ENCODE measurements at regions not wholly inside any gene's neighbourhood (a gene's known extent, or its start where the extent isn't known, plus 50 kb on each side); places are given as distances from the start of the nearest gene placed in this dataset.
A peak's percentile ranks its signal among the peaks of the same experiment; 100 is the strongest.

DNA sequence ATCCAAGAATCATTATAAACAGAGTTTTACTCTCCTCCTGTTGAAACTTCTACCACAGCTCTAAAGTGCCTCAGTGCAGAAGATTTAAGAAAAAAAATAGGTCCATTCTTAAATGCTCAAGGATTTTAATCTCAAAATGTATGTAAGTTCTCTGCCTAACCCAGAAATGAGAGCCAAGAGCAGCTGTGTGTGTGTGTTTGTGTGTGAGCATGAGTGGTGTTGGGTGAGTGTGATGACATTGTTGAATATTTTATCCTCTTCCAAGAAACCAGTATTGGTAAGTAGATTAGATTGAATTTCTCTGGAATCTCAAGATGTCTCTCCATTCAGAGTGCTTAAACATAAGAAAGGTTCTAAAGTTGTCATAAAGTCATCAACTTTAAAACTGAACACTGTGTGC is 363.6 kb upstream of the NFE2L3 start:
- Histone ChIP-seq H3K27me3 (no peaks in the 10 kb centered on the region), H3K4me3 (no peak overlapping the region), H3K27ac (peak overlapping the region in 1 of 2 donors; percentile 77), H3K9me3 (no peaks in the 10 kb centered on the region), H3K36me3 (ENCODE audit: low read depth, missing control alignments) (no peaks in the 10 kb centered on the region), H3K4me1 (peaks cover 22% of the 10 kb centered on the region)
- intact Hi-C loops (cut with DNase I; ENCODE audit: low total_unique reads): no loop called here
- no peak for TF ChIP-seq POLR2A (IDR thresholded peaks at IDR 0.05)
- TF ChIP-seq, protein P1, sequence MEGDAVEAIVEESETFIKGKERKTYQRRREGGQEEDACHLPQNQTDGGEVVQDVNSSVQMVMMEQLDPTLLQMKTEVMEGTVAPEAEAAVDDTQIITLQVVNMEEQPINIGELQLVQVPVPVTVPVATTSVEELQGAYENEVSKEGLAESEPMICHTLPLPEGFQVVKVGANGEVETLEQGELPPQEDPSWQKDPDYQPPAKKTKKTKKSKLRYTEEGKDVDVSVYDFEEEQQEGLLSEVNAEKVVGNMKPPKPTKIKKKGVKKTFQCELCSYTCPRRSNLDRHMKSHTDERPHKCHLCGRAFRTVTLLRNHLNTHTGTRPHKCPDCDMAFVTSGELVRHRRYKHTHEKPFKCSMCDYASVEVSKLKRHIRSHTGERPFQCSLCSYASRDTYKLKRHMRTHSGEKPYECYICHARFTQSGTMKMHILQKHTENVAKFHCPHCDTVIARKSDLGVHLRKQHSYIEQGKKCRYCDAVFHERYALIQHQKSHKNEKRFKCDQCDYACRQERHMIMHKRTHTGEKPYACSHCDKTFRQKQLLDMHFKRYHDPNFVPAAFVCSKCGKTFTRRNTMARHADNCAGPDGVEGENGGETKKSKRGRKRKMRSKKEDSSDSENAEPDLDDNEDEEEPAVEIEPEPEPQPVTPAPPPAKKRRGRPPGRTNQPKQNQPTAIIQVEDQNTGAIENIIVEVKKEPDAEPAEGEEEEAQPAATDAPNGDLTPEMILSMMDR (IDR thresholded peaks at IDR 0.05): no peak
- no peak for DNase-seq

DNA sequence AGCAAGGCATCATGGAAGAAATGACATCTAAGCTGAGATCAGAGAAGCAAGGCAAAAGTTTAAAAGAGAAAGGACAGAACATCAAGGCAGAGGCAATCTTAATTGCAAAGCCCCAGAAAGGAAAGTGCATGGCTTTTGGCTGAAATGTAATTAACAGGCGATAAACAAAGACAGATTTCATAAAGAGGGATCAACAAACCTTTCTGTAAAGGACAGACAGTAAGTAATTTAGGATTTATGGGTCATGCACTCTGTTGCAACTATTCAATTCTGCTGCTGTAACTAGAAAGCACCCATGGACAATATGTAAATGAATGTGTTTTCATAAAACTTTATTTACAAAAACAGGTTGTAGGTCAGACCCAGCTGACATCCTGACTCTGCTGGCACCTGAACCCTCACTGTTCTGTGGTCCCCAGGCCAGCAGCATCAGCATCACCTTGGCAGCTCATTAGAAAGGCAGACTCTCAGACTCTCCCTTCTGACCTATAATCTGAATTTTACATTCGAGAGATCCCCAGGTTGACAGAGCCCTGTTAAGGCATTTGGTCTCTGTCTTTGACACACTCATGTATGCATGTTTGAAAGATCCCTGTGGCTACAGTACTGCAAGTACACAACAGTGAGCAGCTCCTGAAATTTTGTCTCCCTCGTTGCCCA is 362.9 kb upstream of the NFE2L3 start:
- intact Hi-C loops (cut with DNase I; ENCODE audit: low total_unique reads): no loop called here
- Histone ChIP-seq H3K4me1 (peaks cover 22% of the 10 kb centered on the region), H3K9me3 (no peaks in the 10 kb centered on the region), H3K36me3 (ENCODE audit: low read depth, missing control alignments) (no peaks in the 10 kb centered on the region), H3K27me3 (no peaks in the 10 kb centered on the region), H3K27ac (peak overlapping the region in 1 of 2 donors; percentile 25), H3K4me3 (no peak overlapping the region)
- DNase-seq: no peak
- WGBS, 2 donors: 91 to 94% methylated on average over 3 of the region's 3 CpGs
- TF ChIP-seq, protein P1 (IDR thresholded peaks at IDR 0.05): no peak
- TF ChIP-seq POLR2A (IDR thresholded peaks at IDR 0.05): no peak

DNA sequence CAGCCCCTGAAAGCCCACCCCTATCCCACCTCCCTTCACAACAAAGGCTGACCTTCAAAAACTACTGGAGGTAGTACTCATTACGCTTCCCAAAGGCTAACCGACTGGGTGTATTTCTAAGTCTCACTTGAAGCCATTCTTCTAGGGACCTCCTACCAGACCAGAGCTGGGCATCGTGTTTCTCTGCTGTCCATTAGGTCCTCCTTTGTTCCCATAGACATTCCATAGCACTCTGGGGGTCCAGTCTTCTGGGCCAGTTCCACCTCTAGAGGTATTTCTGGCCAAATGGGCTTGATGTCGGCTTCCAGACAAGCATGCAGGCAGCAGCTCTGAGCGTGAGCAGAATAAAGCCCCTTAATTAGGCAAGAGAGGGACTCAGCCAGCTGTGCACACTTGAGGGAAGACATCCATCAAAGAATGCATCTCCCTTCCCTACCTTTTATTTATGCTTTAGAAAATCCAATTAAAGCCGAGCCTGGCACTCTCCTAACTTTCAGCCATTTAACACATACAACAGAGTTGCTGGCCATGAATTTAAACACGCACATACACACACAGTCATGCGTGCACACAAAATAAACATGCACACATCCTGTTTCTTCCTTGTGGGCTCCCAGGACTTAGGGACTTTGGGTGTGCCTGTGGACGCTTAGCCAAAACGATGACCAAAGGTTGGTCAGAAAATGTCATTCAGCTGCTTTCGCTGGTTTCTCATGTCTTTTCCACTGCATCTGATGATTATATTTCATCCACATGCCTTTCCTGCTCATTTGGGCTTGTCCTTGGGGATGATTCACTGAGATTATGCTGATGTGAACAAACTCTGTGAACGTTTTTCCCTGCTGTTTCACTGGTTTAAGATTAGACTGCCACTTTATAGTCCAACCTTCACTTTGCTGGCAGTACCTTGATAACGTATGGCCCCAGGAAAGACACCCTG is 362.0 kb upstream of the NFE2L3 start:
- intact Hi-C loops (cut with DNase I; ENCODE audit: low total_unique reads): no loop called here
- Histone ChIP-seq H3K27ac (peak overlapping the region in 1 of 2 donors; percentile 44), H3K27me3 (no peaks in the 10 kb centered on the region), H3K4me3 (no peak overlapping the region), H3K36me3 (ENCODE audit: low read depth, missing control alignments) (no peaks in the 10 kb centered on the region), H3K4me1 (peaks cover 22% of the 10 kb centered on the region), H3K9me3 (no peaks in the 10 kb centered on the region)
- no peak for DNase-seq
- TF ChIP-seq POLR2A (IDR thresholded peaks at IDR 0.05): no peak
- TF ChIP-seq, protein P1 (IDR thresholded peaks at IDR 0.05): no peak
- WGBS, 2 donors: 79 to 80% methylated on average over 12 to 13 of the region's 13 CpGs

DNA sequence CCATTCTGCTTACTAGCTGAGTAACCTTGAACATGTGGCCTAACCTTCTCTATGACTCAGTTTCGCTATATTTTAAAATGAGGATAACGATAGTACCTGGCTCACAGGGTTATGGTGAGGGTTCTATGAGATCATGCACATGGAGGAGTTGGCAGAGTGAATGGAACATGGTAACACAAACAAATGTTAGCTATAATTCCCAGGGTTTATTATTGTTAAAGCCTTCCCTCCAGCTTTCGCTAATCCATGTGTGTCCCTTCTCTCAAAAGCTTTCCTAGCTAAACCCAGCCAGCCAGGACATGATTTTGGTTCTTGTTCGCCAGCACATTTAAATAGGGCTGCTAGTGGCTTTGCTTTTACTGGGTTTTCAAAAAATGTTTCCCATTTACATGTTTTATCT is 361.0 kb upstream of the NFE2L3 start:
- H3K27me3 ChIP-seq: no peaks in the 10 kb centered on the region
- H3K9me3 ChIP-seq: no peaks in the 10 kb centered on the region
- DNase-seq: no peak
- intact Hi-C loops (cut with DNase I; ENCODE audit: low total_unique reads): no loop called here
- H3K4me3 ChIP-seq: no peak overlapping the region
- peaks cover 26% of the 10 kb centered on the region for H3K4me1 ChIP-seq
- WGBS, 2 donors: 66 to 83% methylated on average over 4 of the region's 4 CpGs
- peak overlapping the region in 1 of 2 donors; percentile 44 for H3K27ac ChIP-seq
- TF ChIP-seq, protein P1 (IDR thresholded peaks at IDR 0.05): no peak
- TF ChIP-seq POLR2A (IDR thresholded peaks at IDR 0.05): no peak
- no peaks in the 10 kb centered on the region for H3K36me3 ChIP-seq (ENCODE audit: low read depth, missing control alignments)

Data from testis (tissue), 2 donors.